GM21737 (cell line): ENCODE measurements at regions not wholly inside any gene's neighbourhood (a gene's known extent, or its start where the extent isn't known, plus 50 kb on each side); places are given as distances from the start of the nearest gene placed in this dataset.

Experiments used
- ATAC-seq: cut with Tn5 transposase; IDR thresholded peaks from one replicate; pipeline ENCODE4 v1.9.1; 2021; ENCODE audit warnings: mild to moderate bottlenecking, moderate library complexity; ENCODE audit not compliant: unreplicated experiment

- ATAC-seq, result no peak
Measured at GRCh38 chr12:127263621-127264020, 1003.3 kb upstream of the TMEM132C start.

- no peak for ATAC-seq
Measured at GRCh38 chr12:127267128-127267527, 999.8 kb upstream of the TMEM132C start.

GRCh38 chr12:127268213-127268612 is 998.8 kb upstream of the TMEM132C start:
- ATAC-seq, result no peak

- ATAC-seq, result no peak
Measured at GRCh38 chr12:127268706-127269425, 998.1 kb upstream of the TMEM132C start.

GRCh38 chr12:127270193-127270592 is 996.8 kb upstream of the TMEM132C start:
- ATAC-seq, result no peak

GRCh38 chr12:127271776-127272175 is 995.2 kb upstream of the TMEM132C start:
- ATAC-seq, result no peak

- no peak for ATAC-seq
Measured at GRCh38 chr12:127272864-127273263, 994.1 kb upstream of the TMEM132C start.

GRCh38 chr12:127273626-127274025 is 993.3 kb upstream of the TMEM132C start:
- ATAC-seq, result no peak

- no peak for ATAC-seq
Measured at GRCh38 chr12:127275416-127275815, 991.6 kb upstream of the TMEM132C start.

- ATAC-seq, result peak; percentile 71
Measured at GRCh38 chr12:127277882-127278281, 989.1 kb upstream of the TMEM132C start.

GRCh38 chr12:127278351-127278750 is 988.6 kb upstream of the TMEM132C start:
- no peak for ATAC-seq

GRCh38 chr12:127280393-127281275 is 986.3 kb upstream of the TMEM132C start:
- ATAC-seq, result peak; percentile 59

GRCh38 chr12:127282786-127283565 is 984.0 kb upstream of the TMEM132C start:
- no peak for ATAC-seq

- ATAC-seq, result no peak
Measured at GRCh38 chr12:127284021-127284420, 982.9 kb upstream of the TMEM132C start.

- ATAC-seq, result no peak
Measured at GRCh38 chr12:127284870-127285431, 982.0 kb upstream of the TMEM132C start.

- no peak for ATAC-seq
Measured at GRCh38 chr12:127286281-127286680, 980.7 kb upstream of the TMEM132C start.

GRCh38 chr12:127287256-127287655 is 979.7 kb upstream of the TMEM132C start:
- no peak for ATAC-seq

- ATAC-seq, result no peak
Measured at GRCh38 chr12:127290251-127290650, 976.7 kb upstream of the TMEM132C start.

- no peak for ATAC-seq
Measured at GRCh38 chr12:127292736-127293135, 974.2 kb upstream of the TMEM132C start.

- no peak for ATAC-seq
Measured at GRCh38 chr12:127293507-127294310, 973.3 kb upstream of the TMEM132C start.
